HL-60 (cell line): ENCODE measurements at regions not wholly inside any gene's neighbourhood (a gene's known extent, or its start where the extent isn't known, plus 50 kb on each side); places are given as distances from the start of the nearest gene placed in this dataset.

Experiments used
- CTCF ChIP-seq: IDR thresholded peaks from one replicate; pipeline ENCODE4 v1.5.1; 2011; ENCODE audit warnings: low read length, control low read depth, inconsistent platforms; ENCODE audit not compliant: insufficient read depth
- GABPA ChIP-seq: IDR thresholded peaks from 2 replicates; pipeline ENCODE4 v1.6.1; 2012; ENCODE audit warnings: low read depth
- POLR2AphosphoS5 ChIP-seq: IDR thresholded peaks from 2 replicates; pipeline ENCODE4 v1.6.1; 2012; ENCODE audit warnings: low read depth
- TF ChIP-seq, protein P1 (sequence below): IDR thresholded peaks from 2 replicates; pipeline ENCODE4 v1.6.1; 2012; ENCODE audit warnings: low read depth; ENCODE audit not compliant: insufficient replicate concordance

DNA sequence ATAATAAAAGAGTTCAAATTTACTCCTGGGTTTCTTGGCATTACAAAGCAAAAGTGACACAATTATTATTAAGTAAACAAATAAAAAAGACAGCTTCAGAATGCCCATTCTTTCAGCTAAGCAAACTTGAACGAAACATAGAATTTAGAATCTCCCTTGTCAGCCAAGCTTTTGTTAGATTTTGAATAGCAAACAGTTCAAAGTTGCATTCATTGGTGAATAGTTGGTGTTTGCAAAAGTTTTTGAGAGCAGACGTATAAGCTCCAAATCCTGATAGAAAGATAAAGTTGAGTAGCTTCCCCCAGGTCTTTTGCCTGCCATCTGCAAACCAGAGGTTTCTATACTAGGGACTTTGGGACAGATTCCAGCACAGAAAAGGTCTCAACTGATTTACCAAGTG, 434.3 kb upstream of the TNP1 start:
- no peak for TF ChIP-seq CTCF
- no peak for TF ChIP-seq POLR2AphosphoS5
- TF ChIP-seq, protein P1, sequence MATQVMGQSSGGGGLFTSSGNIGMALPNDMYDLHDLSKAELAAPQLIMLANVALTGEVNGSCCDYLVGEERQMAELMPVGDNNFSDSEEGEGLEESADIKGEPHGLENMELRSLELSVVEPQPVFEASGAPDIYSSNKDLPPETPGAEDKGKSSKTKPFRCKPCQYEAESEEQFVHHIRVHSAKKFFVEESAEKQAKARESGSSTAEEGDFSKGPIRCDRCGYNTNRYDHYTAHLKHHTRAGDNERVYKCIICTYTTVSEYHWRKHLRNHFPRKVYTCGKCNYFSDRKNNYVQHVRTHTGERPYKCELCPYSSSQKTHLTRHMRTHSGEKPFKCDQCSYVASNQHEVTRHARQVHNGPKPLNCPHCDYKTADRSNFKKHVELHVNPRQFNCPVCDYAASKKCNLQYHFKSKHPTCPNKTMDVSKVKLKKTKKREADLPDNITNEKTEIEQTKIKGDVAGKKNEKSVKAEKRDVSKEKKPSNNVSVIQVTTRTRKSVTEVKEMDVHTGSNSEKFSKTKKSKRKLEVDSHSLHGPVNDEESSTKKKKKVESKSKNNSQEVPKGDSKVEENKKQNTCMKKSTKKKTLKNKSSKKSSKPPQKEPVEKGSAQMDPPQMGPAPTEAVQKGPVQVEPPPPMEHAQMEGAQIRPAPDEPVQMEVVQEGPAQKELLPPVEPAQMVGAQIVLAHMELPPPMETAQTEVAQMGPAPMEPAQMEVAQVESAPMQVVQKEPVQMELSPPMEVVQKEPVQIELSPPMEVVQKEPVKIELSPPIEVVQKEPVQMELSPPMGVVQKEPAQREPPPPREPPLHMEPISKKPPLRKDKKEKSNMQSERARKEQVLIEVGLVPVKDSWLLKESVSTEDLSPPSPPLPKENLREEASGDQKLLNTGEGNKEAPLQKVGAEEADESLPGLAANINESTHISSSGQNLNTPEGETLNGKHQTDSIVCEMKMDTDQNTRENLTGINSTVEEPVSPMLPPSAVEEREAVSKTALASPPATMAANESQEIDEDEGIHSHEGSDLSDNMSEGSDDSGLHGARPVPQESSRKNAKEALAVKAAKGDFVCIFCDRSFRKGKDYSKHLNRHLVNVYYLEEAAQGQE, result no peak
- TF ChIP-seq GABPA, result no peak
